Neural cell (in vitro differentiated cells): ENCODE measurements at regions not wholly inside any gene's neighbourhood (a gene's known extent, or its start where the extent isn't known, plus 50 kb on each side); places are given as distances from the start of the nearest gene placed in this dataset.

Source experiments
- CTCF ChIP-seq: fragments of 450-650 bp; IDR thresholded peaks from 2 replicates; pipeline ENCODE4 v1.5.1; 2014; ENCODE audit warnings: antibody characterized with exemption, mild to moderate bottlenecking, moderate library complexity; ENCODE audit not compliant: poor library complexity, severe bottlenecking
- EP300 ChIP-seq: fragments of 450-650 bp; conservative IDR thresholded peaks from 2 replicates; pipeline ENCODE4 v1.6.1; 2014; ENCODE audit warnings: antibody characterized with exemption, mild to moderate bottlenecking, moderate library complexity; ENCODE audit not compliant: poor library complexity, severe bottlenecking
- EZH2 ChIP-seq: fragments of 200-600, 300-800 bp; shearing (Covaris generic), sonication (generic); IDR thresholded peaks from 2 replicates; pipeline ENCODE4 v1.6.1; 2014; ENCODE audit warnings: antibody characterized with exemption, low read length, borderline replicate concordance, mild to moderate bottlenecking; ENCODE audit not compliant: insufficient read depth, poor library complexity, severe bottlenecking
- POLR2AphosphoS5 ChIP-seq: IDR thresholded peaks from 2 replicates; pipeline ENCODE4 v1.6.1; 2012
- RAD21 ChIP-seq: fragments of 450-650 bp; conservative IDR thresholded peaks from 2 replicates; pipeline ENCODE4 v1.6.1; 2014; ENCODE audit warnings: antibody characterized with exemption, mild to moderate bottlenecking, moderate library complexity
- TF ChIP-seq, protein P1 (sequence below): IDR thresholded peaks from 2 replicates; pipeline ENCODE4 v1.6.1; 2012; ENCODE audit warnings: borderline replicate concordance

- TF ChIP-seq RAD21 (no peak), POLR2AphosphoS5 (no peak), CTCF (no peak), EZH2 (no peak), EP300 (no peak)
- TF ChIP-seq, protein P1, sequence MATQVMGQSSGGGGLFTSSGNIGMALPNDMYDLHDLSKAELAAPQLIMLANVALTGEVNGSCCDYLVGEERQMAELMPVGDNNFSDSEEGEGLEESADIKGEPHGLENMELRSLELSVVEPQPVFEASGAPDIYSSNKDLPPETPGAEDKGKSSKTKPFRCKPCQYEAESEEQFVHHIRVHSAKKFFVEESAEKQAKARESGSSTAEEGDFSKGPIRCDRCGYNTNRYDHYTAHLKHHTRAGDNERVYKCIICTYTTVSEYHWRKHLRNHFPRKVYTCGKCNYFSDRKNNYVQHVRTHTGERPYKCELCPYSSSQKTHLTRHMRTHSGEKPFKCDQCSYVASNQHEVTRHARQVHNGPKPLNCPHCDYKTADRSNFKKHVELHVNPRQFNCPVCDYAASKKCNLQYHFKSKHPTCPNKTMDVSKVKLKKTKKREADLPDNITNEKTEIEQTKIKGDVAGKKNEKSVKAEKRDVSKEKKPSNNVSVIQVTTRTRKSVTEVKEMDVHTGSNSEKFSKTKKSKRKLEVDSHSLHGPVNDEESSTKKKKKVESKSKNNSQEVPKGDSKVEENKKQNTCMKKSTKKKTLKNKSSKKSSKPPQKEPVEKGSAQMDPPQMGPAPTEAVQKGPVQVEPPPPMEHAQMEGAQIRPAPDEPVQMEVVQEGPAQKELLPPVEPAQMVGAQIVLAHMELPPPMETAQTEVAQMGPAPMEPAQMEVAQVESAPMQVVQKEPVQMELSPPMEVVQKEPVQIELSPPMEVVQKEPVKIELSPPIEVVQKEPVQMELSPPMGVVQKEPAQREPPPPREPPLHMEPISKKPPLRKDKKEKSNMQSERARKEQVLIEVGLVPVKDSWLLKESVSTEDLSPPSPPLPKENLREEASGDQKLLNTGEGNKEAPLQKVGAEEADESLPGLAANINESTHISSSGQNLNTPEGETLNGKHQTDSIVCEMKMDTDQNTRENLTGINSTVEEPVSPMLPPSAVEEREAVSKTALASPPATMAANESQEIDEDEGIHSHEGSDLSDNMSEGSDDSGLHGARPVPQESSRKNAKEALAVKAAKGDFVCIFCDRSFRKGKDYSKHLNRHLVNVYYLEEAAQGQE, result no peak
Observed at GRCh38 chr2:18311420-18312195, 248.8 kb downstream of the RDH14 start.
